ENCODE measurements at regions not wholly inside any gene's neighbourhood (a gene's known extent, or its start where the extent isn't known, plus 50 kb on each side); places are given as distances from the start of the nearest gene placed in this dataset.

DNA sequence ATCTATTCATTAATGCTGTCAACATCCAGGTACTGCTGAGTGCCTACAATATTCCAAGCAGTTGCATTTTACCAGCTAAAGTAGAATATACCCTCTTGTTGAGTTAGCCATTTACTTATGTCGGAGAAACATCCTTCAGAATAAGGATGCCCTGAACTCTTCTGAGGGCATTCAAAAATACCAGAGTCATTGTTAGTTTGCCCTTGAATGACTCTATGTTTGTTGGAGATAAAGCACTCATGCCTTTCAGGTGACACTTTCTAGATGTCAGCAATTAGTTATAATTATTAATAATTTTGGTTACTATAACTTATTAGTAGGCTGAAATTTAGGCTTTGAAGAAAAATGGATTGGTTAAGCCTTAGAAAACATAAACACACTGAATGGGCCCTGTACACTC, 286.2 kb upstream of the STXBP5 start:
- no peak for DNase-seq (ENCODE audit: low read depth)
- H3K4me3 ChIP-seq (ENCODE audit: low read depth, low read length): no peak overlapping the region
- TF ChIP-seq CTCF (conservative IDR thresholded peaks at IDR 0.05; ENCODE audit: low read depth, low read length): no peak

DNA sequence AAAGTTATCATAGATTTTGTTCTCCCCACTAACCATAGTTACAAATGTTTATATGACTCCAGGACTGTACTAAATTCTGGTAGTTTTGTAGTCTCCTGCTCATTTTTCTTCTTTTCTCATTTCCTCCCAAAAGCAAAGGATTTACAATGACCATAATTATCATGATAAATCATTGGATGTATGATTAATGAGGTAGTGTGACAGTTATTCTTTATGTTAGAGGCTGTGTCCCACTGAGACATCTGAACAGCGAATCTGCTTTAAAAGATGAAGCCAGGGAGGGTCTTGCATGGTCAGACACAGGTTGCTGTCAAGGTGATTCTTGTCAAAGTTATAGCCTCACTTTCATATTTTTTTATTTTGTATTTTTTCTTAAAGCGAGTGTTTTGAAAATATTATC, 285.2 kb upstream of the STXBP5 start:
- no peak for TF ChIP-seq CTCF (conservative IDR thresholded peaks at IDR 0.05; ENCODE audit: low read depth, low read length)
- no peak for DNase-seq (ENCODE audit: low read depth)
- H3K4me3 ChIP-seq (ENCODE audit: low read depth, low read length): no peak overlapping the region

- no peak for DNase-seq (ENCODE audit: low read depth)
- no peak overlapping the region for H3K4me3 ChIP-seq (ENCODE audit: low read depth, low read length)
Observed at GRCh38 chr6:146923205-146923833, 280.9 kb upstream of the STXBP5 start.

GRCh38 chr6:146925846-146926245, 278.4 kb upstream of the STXBP5 start:
- no peak for TF ChIP-seq CTCF (conservative IDR thresholded peaks at IDR 0.05; ENCODE audit: low read depth, low read length)
- H3K4me3 ChIP-seq (ENCODE audit: low read depth, low read length): no peak overlapping the region
- no peak for DNase-seq (ENCODE audit: low read depth)

More at GRCh38 chr6:146923205-146923833, 280.9 kb upstream of the STXBP5 start:
- no peak for TF ChIP-seq CTCF (conservative IDR thresholded peaks at IDR 0.05; ENCODE audit: low read depth, low read length)

- no peak for DNase-seq (ENCODE audit: low read depth)
- no peak overlapping the region for H3K4me3 ChIP-seq (ENCODE audit: low read depth, low read length)
- no peak for TF ChIP-seq CTCF (conservative IDR thresholded peaks at IDR 0.05; ENCODE audit: low read depth, low read length)
Observed at GRCh38 chr6:146928503-146928902, 275.7 kb upstream of the STXBP5 start.

GRCh38 chr6:146931214-146931613, 273.0 kb upstream of the STXBP5 start:
- H3K4me3 ChIP-seq (ENCODE audit: low read depth, low read length): no peak overlapping the region
- TF ChIP-seq CTCF (conservative IDR thresholded peaks at IDR 0.05; ENCODE audit: low read depth, low read length): peak; percentile 31
- DNase-seq (ENCODE audit: low read depth): peak; percentile 43

DNA sequence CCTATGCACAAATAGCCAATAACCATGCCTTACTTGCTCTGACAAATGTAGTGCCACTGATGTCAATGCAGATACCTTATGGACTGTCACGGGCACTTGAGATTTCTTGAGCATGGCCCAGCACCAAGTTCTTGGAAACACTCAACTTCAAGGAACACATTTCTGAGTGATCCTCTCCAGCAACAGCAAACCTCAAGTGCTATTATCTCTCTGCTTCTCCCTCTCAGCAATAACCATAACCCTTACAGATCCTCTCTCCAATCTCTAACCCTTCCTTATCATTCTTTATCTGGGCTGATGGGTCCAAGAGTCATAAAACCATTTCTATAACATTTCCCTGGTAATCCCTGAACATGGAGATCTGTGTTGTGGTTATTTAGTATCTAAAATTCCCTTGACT, 266.9 kb upstream of the STXBP5 start:
- H3K4me3 ChIP-seq (ENCODE audit: low read depth, low read length): no peak overlapping the region
- no peak for TF ChIP-seq CTCF (conservative IDR thresholded peaks at IDR 0.05; ENCODE audit: low read depth, low read length)
- no peak for DNase-seq (ENCODE audit: low read depth)

Data from choroid plexus epithelial cell (primary cell).